ENCODE measurements at regions not wholly inside any gene's neighbourhood (a gene's known extent, or its start where the extent isn't known, plus 50 kb on each side); places are given as distances from the start of the nearest gene placed in this dataset.

- no peak overlapping the region for H3K9ac ChIP-seq (ENCODE audit: low read length)
- H3K27ac ChIP-seq (ENCODE audit: low read length): no peak overlapping the region
- no peaks in the 10 kb centered on the region for H3K27me3 ChIP-seq (ENCODE audit: low read depth, low read length)
- H2AFZ ChIP-seq (ENCODE audit: low read depth, low read length): no peak overlapping the region
- H4K20me1 ChIP-seq (ENCODE audit: insufficient read depth, low read length): no peaks in the 10 kb centered on the region
- H3K4me1 ChIP-seq (ENCODE audit: low read length): no peaks in the 10 kb centered on the region
- no peaks in the 10 kb centered on the region for H3K9me3 ChIP-seq (ENCODE audit: insufficient read depth, low read length)
- no peak for TF ChIP-seq EZH2phosphoT487 (IDR thresholded peaks at IDR 0.05; ENCODE audit: low read depth)
- no peak for TF ChIP-seq CTCF (IDR thresholded peaks at IDR 0.05; ENCODE audit: low read depth, low read length)
- no peaks in the 10 kb centered on the region for H3K36me3 ChIP-seq (replicated peaks; ENCODE audit: low read depth, low read length)
- no peaks in the 10 kb centered on the region for H3K79me2 ChIP-seq (ENCODE audit: low read length)
- no peak overlapping the region for H3K4me2 ChIP-seq (ENCODE audit: low read length)
- no peak overlapping the region for H3K4me3 ChIP-seq (ENCODE audit: low read length)
These were observed 847.0 kb upstream of the CRIM1 start for GRCh38 chr2:35508601-35509000.

GRCh38 chr2:35504419-35504818, 851.2 kb upstream of the CRIM1 start:
- H3K9me3 ChIP-seq (ENCODE audit: insufficient read depth, low read length): no peaks in the 10 kb centered on the region
- no peak overlapping the region for H3K4me3 ChIP-seq (ENCODE audit: low read length)
- no peak overlapping the region for H2AFZ ChIP-seq (ENCODE audit: low read depth, low read length)
- no peak overlapping the region for H3K9ac ChIP-seq (ENCODE audit: low read length)
- TF ChIP-seq CTCF (IDR thresholded peaks at IDR 0.05; ENCODE audit: low read depth, low read length): no peak
- no peak for TF ChIP-seq EZH2phosphoT487 (IDR thresholded peaks at IDR 0.05; ENCODE audit: low read depth)
- no peaks in the 10 kb centered on the region for H3K4me1 ChIP-seq (ENCODE audit: low read length)
- no peak overlapping the region for H3K4me2 ChIP-seq (ENCODE audit: low read length)
- H4K20me1 ChIP-seq (ENCODE audit: insufficient read depth, low read length): no peaks in the 10 kb centered on the region
- no peaks in the 10 kb centered on the region for H3K36me3 ChIP-seq (replicated peaks; ENCODE audit: low read depth, low read length)
- no peaks in the 10 kb centered on the region for H3K79me2 ChIP-seq (ENCODE audit: low read length)
- no peaks in the 10 kb centered on the region for H3K27me3 ChIP-seq (ENCODE audit: low read depth, low read length)
- no peak overlapping the region for H3K27ac ChIP-seq (ENCODE audit: low read length)

GRCh38 chr2:35503738-35504199, 851.8 kb upstream of the CRIM1 start:
- Histone ChIP-seq H4K20me1 (ENCODE audit: insufficient read depth, low read length) (no peaks in the 10 kb centered on the region), H2AFZ (ENCODE audit: low read depth, low read length) (no peak overlapping the region), H3K36me3 (replicated peaks; ENCODE audit: low read depth, low read length) (no peaks in the 10 kb centered on the region), H3K9me3 (ENCODE audit: insufficient read depth, low read length) (no peaks in the 10 kb centered on the region), H3K27me3 (ENCODE audit: low read depth, low read length) (no peaks in the 10 kb centered on the region), H3K4me3 (ENCODE audit: low read length) (no peak overlapping the region), H3K4me1 (ENCODE audit: low read length) (no peaks in the 10 kb centered on the region), H3K9ac (ENCODE audit: low read length) (no peak overlapping the region), H3K27ac (ENCODE audit: low read length) (no peak overlapping the region), H3K4me2 (ENCODE audit: low read length) (no peak overlapping the region), H3K79me2 (ENCODE audit: low read length) (no peaks in the 10 kb centered on the region)
- TF ChIP-seq CTCF (IDR thresholded peaks at IDR 0.05; ENCODE audit: low read depth, low read length) (no peak), EZH2phosphoT487 (IDR thresholded peaks at IDR 0.05; ENCODE audit: low read depth) (no peak)

GRCh38 chr2:35503311-35503710, 852.3 kb upstream of the CRIM1 start:
- H3K4me3 ChIP-seq (ENCODE audit: low read length): no peak overlapping the region
- H3K27me3 ChIP-seq (ENCODE audit: low read depth, low read length): no peaks in the 10 kb centered on the region
- H3K79me2 ChIP-seq (ENCODE audit: low read length): no peaks in the 10 kb centered on the region
- H3K4me1 ChIP-seq (ENCODE audit: low read length): no peaks in the 10 kb centered on the region
- no peak overlapping the region for H3K4me2 ChIP-seq (ENCODE audit: low read length)
- H2AFZ ChIP-seq (ENCODE audit: low read depth, low read length): no peak overlapping the region
- TF ChIP-seq EZH2phosphoT487 (IDR thresholded peaks at IDR 0.05; ENCODE audit: low read depth) (no peak), CTCF (IDR thresholded peaks at IDR 0.05; ENCODE audit: low read depth, low read length) (no peak)
- H3K9ac ChIP-seq (ENCODE audit: low read length): no peak overlapping the region
- no peaks in the 10 kb centered on the region for H4K20me1 ChIP-seq (ENCODE audit: insufficient read depth, low read length)
- no peaks in the 10 kb centered on the region for H3K36me3 ChIP-seq (replicated peaks; ENCODE audit: low read depth, low read length)
- H3K9me3 ChIP-seq (ENCODE audit: insufficient read depth, low read length): no peaks in the 10 kb centered on the region
- H3K27ac ChIP-seq (ENCODE audit: low read length): no peak overlapping the region

Data from OCI-LY3 (cell line).